ENCODE measurements at regions not wholly inside any gene's neighbourhood (a gene's known extent, or its start where the extent isn't known, plus 50 kb on each side); places are given as distances from the start of the nearest gene placed in this dataset.

GRCh38 chr2:204278454-204278853 is 266.8 kb upstream of the PARD3B start:
- no peak for FAIRE-seq

- FAIRE-seq, result no peak
These were observed 265.5 kb upstream of the PARD3B start for GRCh38 chr2:204279819-204280218.

DNA sequence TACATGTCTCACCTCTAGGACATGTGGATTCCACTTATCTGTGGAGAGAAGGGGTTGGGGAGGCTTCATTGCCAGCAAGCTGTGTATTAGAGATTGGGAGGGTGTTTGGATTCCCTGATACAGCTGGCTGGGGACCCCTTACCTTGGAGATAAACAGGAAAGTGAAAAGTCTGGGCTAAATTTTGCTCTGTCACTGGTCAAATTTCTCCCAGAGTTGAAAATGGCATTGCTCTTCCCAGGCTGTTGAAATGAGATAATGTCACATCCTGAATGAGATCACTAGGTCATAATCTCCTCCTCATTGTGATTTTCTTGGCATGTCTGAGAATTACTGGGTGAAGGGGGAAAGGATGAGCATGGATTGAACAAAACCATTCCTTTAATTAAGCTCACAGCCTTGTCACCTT is 265.0 kb upstream of the PARD3B start:
- FAIRE-seq, result no peak

DNA sequence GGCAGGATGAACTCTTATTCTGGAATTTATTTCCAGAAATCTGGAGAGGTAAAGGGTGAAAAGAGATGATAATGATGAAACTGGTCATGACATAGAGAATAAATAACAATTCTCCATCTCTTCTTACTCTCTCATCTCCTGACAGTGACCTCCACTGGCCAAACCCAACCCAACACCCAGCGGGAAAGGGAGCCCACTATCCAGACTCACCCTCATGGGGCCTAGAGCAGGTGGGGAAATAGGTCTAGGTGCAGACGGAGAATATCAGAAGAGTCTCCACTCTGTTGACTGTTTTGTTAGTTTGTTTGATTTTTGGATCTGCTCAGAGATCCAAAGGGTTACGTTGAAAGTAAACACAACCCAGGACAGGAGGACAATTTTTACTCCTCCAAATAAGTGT is 263.2 kb upstream of the PARD3B start:
- FAIRE-seq, result no peak

DNA sequence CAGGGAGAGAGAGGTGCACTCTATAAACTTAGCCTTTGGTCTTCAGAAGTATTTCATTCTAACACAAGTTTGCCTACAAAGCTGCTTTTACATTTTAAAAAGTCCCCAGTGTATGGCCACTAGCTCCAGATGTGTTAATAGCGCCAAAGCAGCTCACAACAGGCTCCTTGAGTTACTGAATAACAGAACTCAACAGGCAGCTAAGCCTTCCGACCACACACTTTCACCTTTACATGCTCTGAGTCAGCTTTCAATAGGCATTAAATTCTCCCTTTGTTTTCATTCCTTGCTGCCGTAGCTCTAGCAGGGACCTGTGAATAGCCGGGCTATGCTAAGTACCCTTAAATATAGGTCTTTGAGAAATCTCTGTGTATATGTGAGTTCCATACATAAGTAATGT is 262.8 kb upstream of the PARD3B start:
- no peak for FAIRE-seq

DNA sequence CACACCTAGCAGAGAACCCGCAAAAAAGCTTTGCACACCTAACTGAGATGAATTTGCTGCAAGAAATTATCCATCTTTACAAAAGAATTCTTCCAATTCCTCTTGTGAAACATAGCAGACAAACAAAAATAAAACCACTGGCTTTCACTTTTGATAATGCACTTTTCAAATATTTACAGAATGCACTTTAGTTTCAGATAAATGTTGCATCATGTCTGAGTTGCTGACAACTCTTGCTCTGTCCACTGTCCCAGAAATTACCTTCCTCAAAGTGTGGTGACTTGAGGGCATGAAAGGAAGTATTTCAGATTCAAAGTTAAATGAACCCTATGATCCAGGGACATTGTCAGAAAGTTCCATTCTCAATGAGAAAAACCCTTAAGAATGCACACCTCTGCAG is 256.2 kb upstream of the PARD3B start:
- no peak for FAIRE-seq

DNA sequence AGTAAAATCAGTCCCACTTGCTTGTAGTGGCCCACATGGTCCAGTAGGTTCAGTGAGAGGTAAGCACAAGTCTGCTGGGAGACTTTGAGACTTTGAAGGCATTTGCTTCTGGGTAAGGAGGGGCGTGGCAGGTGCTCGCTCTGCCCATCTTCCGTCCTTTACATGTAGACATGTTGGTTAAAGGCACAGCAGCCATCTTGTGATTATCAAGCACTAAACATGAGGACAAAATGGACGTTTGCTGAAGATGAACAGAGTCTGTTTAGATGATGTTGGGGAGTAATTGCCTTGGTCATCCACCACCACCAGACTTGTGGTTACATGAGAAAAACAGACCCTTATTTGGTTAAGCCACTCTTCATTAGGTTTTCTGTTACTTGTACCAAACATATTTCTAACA is 252.8 kb upstream of the PARD3B start:
- no peak for FAIRE-seq

GRCh38 chr2:204293884-204294747 is 251.2 kb upstream of the PARD3B start:
- no peak for FAIRE-seq

DNA sequence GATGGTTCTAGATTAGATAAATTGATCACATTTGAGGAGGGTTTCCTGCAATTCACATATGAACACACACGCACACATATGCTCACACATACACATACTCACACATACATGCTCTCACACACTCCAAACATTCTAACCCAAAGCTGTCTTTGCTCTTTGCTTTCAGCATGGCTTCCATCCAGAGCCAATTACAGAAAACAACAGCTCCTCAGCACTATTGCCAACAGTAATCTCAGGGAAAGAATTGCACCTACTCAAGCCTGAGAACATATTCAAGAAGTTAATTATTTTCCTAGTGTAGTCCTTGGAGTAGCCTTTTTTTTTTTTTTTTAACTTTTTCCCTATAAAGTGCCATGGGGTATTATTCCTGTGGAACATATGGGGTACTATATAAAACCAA is 246.9 kb upstream of the PARD3B start:
- no peak for FAIRE-seq

DNA sequence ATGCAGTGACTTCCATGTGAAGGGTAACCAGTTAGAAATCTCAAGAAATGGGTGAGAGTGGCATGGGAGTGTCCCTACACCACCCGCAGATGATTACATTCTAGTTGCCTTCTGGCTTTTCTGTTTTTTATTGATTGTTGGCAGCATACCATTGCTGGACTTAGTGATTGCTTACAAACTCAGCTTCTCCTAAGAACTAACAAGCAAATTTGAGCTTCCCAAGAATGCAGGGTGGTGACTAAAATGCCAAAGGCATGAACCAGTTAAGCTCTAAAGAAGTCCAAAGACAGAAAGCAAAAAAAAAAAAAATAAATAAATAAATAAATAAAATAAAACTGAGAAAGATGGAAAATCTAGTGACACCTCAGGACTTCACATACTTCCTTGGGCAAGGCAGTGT is 245.5 kb upstream of the PARD3B start:
- FAIRE-seq, result no peak

- no peak for FAIRE-seq
These were observed 238.6 kb upstream of the PARD3B start for GRCh38 chr2:204306667-204307066.

- no peak for FAIRE-seq
These were observed 233.2 kb upstream of the PARD3B start for GRCh38 chr2:204312105-204312504.

DNA sequence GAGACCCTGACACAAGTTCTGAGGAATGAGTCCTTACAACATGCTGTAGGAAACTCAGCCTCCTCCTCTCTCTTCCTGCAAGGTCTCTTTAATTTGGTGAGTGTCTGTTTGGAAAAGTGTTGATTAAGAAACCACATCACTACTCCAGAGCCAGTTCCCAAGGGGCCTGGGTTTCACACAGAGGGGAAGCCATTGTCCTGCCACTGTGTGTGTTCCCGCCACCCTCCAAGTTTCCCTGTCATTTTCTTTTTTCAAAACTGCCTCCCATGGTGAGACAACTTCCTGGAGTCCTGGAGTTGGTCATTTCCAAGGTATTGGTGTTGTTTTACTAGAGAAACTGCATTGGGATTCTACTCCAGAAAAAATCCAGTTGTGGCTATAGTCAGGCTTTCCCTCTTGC is 232.0 kb upstream of the PARD3B start:
- no peak for FAIRE-seq

- FAIRE-seq, result no peak
These were observed 230.0 kb upstream of the PARD3B start for GRCh38 chr2:204315236-204315662.

GRCh38 chr2:204317640-204318039 is 227.6 kb upstream of the PARD3B start:
- no peak for FAIRE-seq

DNA sequence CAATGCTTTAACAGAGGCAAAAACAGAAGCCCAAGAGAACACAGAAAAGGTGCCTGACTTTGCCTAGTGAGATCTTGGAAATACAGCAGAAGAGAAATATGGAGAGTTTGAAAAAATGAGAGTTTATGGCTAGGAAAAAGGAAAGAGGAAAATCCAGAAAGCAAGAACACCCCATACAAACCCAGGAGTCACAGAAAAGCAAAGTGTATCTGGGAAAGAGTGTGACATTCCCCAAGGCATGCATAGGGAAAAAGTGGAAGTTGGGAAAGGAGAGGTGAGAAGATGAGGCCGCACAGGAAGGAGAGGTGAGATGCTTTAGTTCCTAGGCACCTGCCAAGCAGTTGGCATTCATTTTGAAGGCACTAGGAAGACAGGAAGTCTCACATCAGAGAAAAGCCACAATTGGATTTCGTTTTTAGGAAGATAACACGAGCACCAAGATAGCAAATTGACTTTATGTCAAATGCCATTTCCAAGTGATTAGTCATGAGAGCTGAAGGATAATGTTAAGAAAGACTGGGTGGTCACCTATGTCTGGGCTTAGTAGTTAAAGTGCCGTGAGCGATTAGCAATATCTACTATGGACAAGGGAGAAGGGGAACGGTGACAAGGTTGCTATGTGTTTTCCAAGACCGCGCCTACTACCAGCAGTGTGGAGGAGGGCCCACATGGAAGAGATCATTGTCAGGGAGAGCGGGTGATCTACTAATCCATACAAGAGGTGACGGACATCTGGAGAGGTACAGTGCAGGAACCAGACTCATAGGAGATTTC is 224.1 kb upstream of the PARD3B start:
- no peak for FAIRE-seq

DNA sequence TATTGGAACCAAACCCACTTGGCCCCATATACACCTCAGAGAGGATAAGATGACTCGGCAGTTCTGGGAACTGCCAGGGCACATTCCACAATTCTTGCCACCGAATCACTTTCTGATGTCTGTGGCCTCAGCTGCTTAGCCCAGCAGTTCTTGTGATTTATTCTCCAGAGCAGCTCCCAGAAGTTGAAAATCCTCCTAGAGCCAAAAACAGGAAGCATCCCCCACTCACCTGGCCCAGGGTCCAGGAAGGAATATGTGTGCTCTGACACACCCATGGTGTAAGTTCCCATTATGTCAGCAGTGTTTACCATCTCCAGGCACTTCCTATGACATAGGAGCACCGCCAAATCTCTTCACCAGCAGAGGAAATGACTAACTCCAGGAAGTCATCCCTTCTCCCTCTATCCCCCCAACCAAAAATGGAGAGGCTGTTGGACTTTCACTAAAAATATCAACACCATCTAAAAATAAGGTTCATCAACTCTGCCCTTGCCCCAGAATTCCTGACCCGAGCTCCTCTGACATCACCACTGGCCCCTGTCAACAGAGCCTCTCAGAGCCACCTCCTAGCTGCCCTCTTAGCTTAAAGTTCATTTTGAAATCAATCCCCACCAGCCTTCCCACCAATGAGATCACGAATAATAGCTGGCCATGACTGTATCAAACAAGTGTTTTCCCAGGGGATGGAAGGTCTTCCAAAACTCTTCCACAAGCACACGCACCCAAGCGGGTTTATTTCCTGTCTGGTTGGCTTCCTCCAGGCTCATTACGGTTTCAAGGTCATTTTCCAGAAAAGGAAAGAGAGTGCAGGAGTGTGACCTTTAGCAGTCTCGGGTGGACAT is 223.1 kb upstream of the PARD3B start:
- no peak for FAIRE-seq

GRCh38 chr2:204325468-204325867 is 219.8 kb upstream of the PARD3B start:
- FAIRE-seq, result peak; percentile 50

- FAIRE-seq, result no peak
These were observed 216.9 kb upstream of the PARD3B start for GRCh38 chr2:204328373-204328772.

- FAIRE-seq, result no peak
These were observed 216.3 kb upstream of the PARD3B start for GRCh38 chr2:204329016-204329415.

DNA sequence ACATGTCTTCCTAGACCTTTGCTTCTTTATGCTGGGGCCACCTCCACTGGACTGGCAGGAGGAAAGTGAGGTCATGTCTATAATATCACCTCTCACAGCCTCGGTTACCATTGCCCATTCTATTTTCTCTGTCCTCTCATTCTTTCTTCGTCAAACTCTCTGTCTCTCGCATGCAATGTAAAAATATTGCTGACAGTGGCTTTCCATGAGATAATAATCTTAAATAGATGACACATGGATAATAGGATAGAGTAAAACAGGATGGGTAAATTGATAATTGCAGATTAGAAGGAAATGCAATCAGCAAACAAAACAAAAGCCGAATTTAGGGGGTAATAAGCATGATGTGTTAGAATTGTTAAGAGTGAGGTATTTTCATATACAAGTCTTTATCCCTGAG is 215.7 kb upstream of the PARD3B start:
- no peak for FAIRE-seq

GRCh38 chr2:204331180-204331579 is 214.1 kb upstream of the PARD3B start:
- no peak for FAIRE-seq

DNA sequence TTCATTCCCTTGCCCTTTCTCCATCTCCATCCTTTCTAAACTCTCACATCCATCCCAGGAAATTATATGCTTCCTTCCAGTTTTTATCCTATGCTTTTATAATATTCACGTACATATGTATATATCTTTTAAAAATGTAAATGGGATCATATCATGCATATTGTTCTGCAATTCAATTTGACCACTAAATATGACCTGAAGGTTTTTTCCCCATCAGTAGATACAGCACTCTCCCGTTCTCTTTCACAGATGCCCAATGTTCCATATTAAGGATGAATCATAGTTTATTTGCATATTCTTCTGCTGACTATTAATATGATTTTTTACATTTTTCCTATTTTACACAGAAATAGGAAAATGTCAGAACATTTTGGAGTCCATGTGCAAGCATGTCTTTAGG is 213.3 kb upstream of the PARD3B start:
- no peak for FAIRE-seq
